HG02623 (cell line): ENCODE measurements at regions not wholly inside any gene's neighbourhood (a gene's known extent, or its start where the extent isn't known, plus 50 kb on each side); places are given as distances from the start of the nearest gene placed in this dataset.

Source experiments
- ATAC-seq: cut with Tn5 transposase; IDR thresholded peaks from one replicate; pipeline ENCODE4 v1.9.1; 2021; ENCODE audit warnings: moderate library complexity; ENCODE audit not compliant: unreplicated experiment

GRCh38 chr6:126091466-126091865, 105.1 kb downstream of the TRMT11 start:
- ATAC-seq: no peak

GRCh38 chr6:126093108-126093507, 106.8 kb downstream of the TRMT11 start:
- no peak for ATAC-seq

GRCh38 chr6:126094411-126094810, 108.1 kb downstream of the TRMT11 start:
- ATAC-seq: no peak

GRCh38 chr6:126100386-126100785, 114.0 kb downstream of the TRMT11 start:
- no peak for ATAC-seq

GRCh38 chr6:126102358-126102757, 116.0 kb downstream of the TRMT11 start:
- ATAC-seq: no peak

GRCh38 chr6:126103993-126104392, 117.7 kb downstream of the TRMT11 start:
- no peak for ATAC-seq

GRCh38 chr6:126107475-126108166, 121.3 kb downstream of the TRMT11 start:
- no peak for ATAC-seq

GRCh38 chr6:126110512-126111270, 124.4 kb downstream of the TRMT11 start:
- ATAC-seq: no peak

GRCh38 chr6:126111327-126111726, 125.0 kb downstream of the TRMT11 start:
- no peak for ATAC-seq

GRCh38 chr6:126112171-126112632, 125.9 kb downstream of the TRMT11 start:
- ATAC-seq: no peak

GRCh38 chr6:126113261-126113660, 126.9 kb downstream of the TRMT11 start:
- no peak for ATAC-seq

GRCh38 chr6:126117251-126117650, 130.9 kb downstream of the TRMT11 start:
- no peak for ATAC-seq

GRCh38 chr6:126118058-126118755, 131.9 kb downstream of the TRMT11 start:
- no peak for ATAC-seq

- ATAC-seq: no peak
These were observed 132.6 kb downstream of the TRMT11 start for GRCh38 chr6:126118936-126119335.

- no peak for ATAC-seq
These were observed 136.9 kb downstream of the TRMT11 start for GRCh38 chr6:126123226-126123625.

- no peak for ATAC-seq
These were observed 141.3 kb downstream of the TRMT11 start for GRCh38 chr6:126127659-126128058.

GRCh38 chr6:126131246-126131645, 144.9 kb downstream of the TRMT11 start:
- ATAC-seq: no peak

- ATAC-seq: no peak
These were observed 147.6 kb downstream of the TRMT11 start for GRCh38 chr6:126133984-126134383.

GRCh38 chr6:126134491-126134890, 148.2 kb downstream of the TRMT11 start:
- ATAC-seq: no peak

GRCh38 chr6:126140015-126140414, 153.7 kb downstream of the TRMT11 start:
- no peak for ATAC-seq

- no peak for ATAC-seq
These were observed 157.5 kb downstream of the TRMT11 start for GRCh38 chr6:126143761-126144251.

- no peak for ATAC-seq
These were observed 159.0 kb downstream of the TRMT11 start for GRCh38 chr6:126145351-126145750.
